ENCODE measurements at regions not wholly inside any gene's neighbourhood (a gene's known extent, or its start where the extent isn't known, plus 50 kb on each side); places are given as distances from the start of the nearest gene placed in this dataset.
"Not testable (repeated sequence)": the region's sequence is repeated elsewhere in the genome, so short reads cannot be mapped to it uniquely, and the experiment has no call there.

DNA sequence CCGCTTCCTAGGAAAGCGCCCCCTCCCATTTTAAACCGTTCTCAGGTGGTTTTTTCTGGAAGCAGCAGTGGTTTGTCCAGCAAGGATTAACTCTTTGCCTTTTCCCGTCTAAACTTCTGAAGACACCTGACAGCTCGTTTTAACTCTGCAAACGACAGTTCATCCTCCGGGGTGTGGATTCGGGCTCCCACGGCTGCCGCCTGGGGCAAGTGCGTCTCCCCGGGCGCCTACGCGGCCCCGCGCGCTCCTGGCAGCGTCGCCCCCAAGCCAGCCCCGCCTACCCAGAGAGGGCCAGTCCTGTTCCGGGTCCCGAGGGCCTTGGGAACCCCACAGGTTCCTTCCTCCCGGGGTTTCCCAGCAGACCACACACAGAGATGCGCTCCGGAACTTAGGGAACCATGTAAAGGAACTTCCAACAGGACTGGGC lies 54.4 kb downstream of the PRR18 start:
- DNase-seq = no peak

DNA sequence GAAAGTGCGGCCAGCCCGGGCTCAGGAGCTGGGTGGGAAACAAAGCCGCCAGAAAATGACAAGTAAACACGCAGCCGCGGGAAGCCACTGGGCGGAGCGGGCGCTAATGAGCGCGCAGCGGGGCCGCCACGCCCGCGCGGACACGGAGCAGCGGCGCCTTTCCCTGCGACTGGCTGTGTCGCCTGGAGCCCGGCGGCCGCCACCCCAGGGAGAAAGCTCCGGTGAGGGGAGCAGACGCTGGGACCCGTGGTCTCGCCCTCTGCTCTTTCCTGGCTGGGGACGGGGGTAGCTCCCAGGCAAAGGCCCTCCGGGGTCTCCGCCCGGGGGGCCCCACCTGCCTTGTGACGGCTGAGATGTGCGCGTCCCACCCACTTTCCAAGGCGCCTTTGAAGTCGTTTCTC lies 54.9 kb downstream of the PRR18 start:
- peak; percentile 22 for DNase-seq

DNA sequence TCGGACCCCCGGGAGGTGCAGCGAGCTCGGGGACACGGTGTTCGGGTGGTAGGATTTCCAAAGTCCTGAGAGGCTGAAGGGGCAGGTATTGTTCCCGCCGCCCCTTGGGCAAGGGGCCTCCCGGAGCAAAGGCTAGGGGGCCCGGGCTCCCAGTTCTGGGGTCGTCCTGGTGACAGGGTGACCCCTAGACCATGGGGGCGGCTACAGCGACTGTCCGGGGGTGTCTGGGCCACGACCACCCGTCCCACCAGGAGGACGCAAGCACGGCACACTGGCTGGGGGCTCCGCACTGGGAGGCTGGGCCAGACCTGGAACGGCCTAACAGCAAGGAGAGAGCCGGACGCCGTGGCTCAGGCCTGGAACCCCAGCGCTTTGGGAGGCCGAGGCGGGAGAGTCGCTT lies 55.6 kb downstream of the PRR18 start:
- no peak for DNase-seq

DNA sequence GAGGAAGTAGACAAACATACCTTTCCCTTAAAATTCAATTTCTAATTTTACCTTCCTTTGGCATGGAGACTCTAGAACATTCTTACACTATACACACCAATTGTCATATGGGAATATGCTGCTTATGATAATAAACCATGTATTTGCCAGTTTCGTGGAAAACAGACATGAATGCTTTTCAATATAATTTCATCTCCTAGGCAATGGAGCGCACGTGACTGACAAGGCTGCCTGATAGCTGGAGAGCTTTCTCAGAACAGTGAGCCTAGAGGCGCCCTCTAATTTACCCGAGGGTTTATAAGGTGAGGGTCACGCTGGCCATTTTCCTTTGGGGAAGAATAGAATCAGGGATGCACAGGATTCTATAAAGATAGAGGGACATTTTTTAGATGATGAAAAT lies 56.5 kb downstream of the PRR18 start:
- DNase-seq = no peak

DNA sequence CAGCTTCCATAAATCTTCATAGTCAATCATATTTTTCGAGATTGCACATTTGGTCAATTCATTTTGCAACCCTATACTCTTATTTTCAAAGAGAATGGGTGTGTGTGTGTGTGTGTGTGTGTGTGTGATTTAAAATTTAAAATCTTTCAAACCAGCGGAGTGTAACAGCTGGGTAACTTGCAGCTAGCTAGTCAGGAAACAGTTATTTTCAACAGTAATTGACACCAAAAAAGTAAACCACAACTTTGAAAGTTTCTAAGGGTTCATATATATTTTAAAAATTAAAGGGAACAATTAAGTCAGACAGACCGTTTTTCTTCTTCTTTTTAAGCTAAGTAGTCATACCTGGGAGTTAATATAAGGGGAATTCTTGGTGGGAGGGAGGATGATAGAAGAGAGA lies 57.0 kb downstream of the PRR18 start:
- DNase-seq = no peak

DNA sequence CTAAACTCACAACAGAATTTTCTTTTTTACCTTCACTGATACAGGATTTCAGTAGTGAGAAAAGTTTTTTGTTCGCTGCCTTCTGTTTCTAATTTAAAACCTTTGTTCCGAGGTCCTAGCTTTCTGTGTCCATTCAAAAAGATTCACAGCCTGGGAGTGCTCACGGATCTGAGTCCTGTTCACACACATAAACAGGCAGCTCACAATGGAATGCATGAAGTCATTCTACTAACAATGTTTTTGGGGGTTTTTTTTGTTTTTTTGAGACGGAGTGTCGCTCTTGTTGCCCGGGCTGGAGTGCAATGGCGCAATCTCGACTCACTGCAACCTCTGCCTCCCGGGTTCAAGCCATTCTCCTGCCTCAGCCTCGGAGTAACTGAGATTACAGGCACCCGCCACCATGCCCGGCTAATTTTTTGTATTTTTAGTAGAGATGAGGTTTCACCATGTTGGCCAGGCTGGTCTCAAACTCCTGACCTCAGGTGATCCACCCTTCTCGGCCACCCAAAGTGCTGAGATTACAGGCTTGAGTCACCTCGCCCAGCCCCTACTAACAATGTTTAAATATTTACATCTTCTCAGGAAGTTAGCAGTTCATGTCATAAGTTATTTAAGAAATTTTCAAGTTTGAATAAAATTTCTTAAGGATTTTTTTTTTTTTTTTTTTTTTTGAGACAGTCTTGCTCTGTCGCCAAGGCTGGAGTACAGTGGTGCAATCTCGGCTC lies 59.0 kb downstream of the PRR18 start:
- not testable (repeated sequence) for DNase-seq

DNA sequence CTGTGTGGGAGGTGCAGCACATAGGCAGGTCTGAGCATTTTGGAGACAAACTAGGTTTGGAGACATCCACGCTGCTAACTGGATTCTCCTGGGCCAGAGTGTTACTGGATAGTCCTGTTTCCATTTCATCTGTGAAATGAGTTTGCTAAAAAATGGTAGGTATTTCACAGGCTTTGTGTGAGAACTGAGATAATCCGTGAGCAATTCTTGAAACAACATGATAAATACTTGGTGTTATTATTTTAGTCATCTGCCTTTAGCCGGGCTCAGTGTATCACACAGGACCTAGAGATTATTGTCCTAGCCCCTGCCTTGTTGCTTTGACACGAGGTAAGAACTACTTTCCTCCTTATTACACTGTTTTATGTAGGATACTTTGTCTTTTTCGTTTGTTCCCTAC lies 63.0 kb downstream of the PRR18 start:
- DNase-seq = no peak

DNA sequence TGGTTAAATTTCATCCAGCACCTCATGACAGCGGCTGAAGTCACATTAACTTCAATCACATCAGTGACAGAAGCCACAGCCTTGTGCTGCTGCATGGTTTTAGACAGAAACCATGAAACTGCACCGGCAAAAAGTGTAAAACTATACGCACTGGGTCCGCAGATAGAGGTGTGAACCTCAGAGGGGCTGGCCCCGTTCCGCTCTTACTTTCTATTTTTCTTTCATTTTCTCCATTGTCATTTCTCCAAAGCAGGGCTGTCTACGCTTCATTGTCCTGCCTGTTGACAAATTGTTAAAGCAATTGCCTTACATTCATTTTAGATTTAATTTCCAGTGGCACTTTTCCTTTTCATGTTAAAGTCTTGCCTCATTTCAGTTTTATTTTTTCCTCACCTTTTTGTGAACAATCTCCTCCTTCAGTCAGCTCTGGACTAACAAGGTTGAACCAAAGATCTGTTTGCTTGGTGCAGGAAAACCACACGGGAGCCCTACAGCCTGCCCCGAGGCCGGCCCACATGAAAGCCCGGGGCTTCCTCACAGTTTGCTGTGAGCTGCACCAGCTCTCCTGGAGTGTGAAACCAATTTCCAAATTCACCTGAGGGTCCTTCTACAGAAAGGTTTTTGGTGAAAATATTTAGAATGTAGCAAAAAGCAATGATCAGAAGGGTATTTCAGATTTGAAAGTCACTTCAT lies 63.7 kb downstream of the PRR18 start:
- DNase-seq = peak; percentile 18

DNA sequence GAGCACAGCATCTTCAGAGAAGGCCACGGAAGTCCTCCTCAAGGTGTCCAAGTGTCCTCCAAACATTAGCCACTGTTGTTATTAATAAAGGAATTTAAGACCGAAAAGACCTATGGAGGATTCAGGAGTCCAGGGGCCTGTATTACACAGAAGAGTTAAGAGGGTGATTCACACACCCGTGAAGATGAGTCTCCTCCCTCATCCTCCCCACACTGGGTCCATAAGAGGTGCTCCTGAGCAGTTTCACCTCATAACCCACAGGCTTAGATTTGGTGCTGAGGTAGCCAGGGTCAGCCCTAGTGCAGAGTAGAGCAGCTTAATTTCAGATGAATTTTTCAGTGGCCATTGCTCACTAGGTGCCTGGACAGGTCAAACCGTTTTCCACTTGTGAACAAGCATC lies 65.3 kb downstream of the PRR18 start:
- no peak for DNase-seq

DNA sequence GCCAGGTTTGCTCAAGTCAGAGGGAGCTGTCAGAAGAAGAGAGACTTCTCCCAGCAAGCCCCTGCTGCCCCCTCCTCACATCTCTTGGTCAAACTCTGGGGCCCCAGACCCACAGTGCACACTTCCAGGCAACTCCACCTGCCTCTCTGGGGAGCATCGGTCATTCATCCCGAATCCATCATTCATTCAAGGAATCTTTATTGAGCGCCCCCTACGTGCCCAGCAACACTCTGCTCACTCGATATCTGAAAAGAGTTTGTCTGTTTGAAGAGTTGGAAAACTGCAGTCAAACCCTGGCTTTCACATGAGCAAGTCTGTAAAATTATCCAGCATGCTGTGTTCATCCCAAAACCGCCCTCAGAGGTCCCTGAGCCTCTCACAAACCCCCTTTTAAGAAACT lies 66.2 kb downstream of the PRR18 start:
- no peak for DNase-seq

DNA sequence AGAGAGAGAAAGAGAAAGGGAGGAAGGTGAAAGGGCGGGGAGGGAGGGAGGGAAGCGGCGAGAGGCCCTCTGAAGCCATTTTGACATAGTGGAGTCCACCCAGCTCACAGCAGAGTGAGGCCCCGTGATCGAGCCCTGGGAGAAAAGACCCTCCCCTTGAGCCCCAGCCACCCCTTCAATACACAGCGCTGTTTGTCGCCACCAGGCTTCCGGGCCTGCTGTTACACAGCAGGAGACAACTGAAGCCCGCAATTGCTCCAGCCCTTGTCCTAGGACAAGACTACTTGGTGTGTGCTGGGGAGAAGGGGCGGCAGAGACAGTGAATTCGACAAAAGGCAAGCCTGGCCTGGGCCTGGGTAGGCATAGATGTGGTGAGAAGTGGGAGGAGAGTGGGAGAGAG lies 67.3 kb downstream of the PRR18 start:
- DNase-seq = no peak

DNA sequence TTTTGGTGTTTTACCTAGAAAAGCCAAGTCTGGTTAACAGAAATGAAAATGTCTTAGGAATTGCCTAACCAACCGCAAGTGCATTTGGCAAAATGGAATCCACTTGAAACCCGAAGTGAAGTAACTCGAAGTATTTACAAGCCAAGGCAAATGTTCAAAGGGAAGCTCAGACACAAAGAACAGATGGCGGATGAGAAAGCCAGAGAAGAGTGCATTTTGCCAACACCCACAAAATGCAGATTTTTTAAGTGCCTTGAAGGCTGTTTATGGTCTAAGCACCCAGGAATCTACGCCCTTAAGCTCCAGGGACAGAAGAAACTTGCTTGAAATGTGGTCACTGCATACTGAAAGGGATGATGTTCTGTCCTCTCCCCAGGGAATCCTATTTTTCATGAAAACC lies 70.0 kb upstream of the TBXT start:
- no peak for DNase-seq

DNA sequence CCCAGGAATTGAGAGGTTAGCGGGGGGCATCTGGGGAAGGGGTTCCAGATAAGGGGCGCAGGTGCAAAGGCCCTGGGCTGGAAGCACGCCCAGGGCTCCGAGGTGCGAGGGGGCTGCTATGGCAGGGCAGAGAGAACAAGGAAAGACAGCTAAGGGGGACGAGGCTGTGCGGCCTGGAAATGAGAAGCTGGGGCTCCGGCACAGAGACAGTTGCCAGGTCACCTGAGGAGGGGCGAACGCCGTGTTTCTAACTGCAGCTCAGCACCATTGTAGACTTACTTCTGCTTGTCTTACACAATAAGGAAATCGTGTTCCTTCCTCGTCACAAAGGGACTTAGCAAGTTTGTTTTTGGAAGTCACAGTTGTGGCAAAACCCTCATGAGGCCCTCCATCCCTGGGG lies 68.9 kb upstream of the TBXT start:
- DNase-seq = no peak

DNA sequence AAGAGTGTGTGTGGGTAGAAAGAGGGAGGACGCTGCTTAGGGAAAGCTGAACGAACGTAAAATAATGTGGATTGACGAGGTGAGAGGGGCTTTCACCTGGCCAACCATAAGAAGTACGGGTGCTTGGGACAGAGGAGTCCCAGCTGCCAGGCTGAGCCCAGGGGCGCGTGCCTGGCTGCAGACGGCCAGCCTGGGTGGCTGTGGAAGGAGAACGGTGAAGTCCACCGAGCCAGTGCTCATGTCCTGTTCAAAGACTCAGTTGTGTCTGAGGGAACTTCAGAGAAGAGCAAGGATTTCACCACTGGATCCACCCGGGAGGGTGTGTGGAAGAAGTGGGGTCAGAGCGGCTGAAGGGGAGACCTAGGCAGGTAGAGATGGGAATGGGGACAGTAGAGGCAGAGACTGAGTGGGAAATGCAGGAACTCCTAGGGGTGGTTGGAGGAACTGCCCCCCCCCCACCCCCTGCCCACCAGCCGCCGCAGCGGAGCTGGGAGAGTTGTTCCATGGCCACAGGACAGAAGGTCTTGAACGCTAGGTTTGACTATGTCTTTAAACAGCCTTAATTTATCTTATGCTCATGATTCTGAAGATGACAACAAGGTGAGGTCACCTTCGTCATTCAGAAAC lies 68.1 kb upstream of the TBXT start:
- no peak for DNase-seq

DNA sequence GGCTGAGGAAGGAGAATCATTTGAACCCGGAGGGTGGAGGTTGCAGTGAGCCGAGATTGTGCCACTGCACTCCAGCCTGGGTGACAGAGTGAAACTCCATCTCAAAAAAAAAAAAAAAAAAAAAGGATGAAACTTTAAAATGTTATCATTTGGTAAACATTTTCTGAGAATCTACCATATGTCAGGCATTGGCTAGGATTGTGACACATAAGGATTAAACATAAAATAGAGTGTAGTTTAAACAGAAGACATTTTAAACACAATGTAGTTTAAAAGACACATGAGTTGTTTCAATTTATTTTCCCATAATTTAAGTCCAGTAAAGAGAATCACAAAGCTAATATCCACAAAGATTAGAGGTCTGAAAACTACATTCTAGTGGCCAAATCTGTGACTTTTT lies 63.5 kb upstream of the TBXT start:
- not testable (repeated sequence) for DNase-seq

DNA sequence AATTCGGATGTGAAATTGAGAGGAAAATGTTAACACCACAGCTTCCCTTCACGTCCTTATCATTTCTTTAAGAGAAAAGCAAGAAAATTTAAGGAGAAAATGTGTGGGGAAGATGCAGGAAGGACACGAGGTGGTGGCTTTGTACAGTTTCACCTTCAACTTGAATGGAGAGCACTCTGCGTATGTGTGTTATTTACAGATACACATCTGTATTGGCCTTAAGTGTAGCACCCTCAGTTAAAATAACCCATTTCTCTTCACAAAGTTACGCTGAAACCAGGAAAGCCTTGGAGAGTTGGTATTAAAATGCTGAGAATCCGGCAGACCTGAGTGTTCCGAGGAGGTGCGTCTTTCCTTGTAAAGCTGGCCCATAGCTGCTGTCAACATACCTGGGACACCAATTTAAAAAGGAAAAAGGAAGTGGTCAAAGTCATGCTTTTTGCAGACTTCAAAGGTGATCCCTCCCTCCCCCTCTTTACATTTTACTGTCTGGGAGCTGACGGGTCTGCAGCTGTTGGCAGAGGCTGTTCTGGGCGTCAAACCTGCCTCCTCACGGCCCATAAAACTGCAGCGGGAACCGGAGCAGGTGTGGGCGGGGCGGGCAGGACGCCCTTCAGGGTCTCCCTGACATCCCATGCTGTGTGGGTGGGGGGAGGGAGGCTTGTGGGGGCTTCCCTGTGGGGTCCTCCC lies 61.3 kb upstream of the TBXT start:
- DNase-seq = no peak

DNA sequence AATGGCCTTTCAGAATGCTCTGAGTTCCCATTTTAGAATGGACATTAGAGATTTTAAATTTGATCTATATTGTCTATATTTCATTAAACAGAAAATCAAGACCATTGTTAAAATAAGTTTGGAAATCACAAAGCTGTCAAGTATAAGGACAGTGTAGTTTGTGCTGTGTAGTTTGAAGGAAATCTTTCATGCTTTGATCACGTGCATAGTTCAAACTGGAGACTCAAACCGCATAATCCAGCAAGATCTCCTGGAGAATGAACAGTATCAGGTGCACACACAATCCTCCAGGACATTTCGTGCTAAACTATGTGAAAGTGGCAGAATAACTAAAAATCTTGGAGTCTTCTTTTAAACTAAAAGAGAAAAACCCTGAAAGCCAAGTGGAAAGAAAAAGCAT lies 60.8 kb upstream of the TBXT start:
- DNase-seq = no peak

DNA sequence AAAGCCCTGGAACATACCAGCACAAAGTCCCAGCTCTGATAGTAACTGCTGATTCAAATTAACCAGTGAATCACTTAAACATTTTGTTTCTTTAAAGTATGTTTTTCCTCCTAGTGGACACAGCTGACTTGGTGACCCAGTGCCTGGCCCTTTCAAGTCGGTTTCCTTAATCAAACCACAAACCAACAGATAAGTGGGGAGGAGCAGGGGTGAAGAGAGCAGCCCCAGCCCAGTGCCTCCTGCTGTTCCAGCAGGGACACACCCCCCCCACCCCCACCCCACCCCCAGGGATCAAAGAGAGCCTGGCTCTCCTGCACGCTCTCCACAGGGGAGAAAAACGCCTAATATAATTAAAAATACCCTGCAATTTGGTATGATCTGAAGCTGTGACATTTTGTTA lies 55.4 kb upstream of the TBXT start:
- DNase-seq = no peak

DNA sequence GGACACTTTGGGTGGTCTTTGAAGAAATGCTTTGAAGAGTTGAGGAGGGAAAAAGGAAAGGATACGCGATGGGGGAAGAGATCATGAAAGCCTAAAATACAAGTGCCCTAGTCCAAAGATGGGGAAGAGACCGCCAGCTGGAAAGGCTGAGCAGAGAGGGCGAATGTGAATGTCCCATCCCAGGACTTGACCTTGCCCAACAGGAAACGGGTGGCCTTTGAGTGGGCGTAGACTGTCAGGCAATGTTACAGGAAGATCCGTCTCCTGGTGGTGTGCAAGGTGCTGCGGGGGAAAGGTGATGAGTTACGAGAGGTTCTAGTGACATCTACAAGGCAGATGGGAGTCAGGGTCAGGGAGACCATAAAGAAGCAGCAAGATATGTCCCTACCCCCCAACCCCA lies 55.0 kb upstream of the TBXT start:
- no peak for DNase-seq

DNA sequence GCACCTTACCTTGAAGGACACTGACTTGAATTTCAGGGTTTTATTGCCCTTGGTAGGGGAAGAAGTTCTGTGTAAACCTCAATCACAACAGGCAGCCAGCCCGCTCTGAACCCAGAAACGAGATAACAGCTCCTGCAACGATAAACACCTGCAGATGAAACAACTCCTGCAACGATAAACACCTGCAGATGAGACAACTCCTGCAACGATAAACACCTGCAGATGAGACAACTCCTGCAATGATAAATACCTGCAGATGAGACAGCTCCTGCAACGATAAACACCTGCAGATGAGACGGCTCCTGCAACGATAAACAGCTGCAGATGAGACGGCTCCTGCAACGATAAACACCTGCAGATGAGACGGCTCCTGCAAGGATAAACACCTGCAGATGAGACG lies 54.0 kb upstream of the TBXT start:
- DNase-seq = no peak

DNA sequence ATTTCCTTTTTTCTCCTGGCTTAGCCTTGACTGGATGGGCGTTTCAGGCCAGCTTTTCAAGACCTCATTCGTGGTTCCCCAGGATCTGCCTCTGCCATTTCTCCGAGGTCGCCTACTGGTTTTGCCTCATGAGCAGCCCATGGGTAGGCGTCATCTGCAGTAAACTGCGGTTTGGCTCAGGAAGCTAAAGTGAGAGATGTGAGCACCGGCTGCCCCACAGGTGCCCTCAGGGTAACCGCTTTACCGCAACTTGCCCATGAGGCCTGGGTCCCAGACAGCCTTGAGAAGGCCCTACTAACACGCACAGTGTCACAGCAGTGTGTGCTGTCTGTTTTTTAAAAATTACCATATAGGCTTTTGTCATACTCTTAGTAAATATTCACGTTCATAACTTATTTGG lies 53.4 kb upstream of the TBXT start:
- no peak for DNase-seq

All from activated gamma-delta T cell (primary cell).